ENCODE measurements at regions not wholly inside any gene's neighbourhood (a gene's known extent, or its start where the extent isn't known, plus 50 kb on each side); places are given as distances from the start of the nearest gene placed in this dataset.

DNA sequence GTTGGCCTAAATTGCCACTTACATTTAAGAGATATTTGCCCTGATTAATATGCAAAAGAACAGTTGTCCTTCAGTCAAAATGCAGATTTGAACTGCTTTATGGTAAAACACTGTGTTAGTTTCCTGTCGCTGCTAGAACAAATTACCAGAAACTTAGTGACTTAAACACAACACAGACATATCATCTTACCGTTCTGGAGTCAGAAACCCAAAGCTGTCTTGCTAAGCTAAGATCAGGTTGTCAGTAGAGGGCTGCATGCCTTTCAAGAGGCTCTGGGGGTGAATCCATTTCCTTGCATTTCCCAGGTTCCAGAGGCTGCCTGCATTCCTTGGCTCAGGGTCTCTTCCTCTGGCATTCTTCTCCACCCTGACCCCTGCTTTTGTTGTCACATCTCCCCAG lies 149.5 kb downstream of the FAM161A start:
- no CpG with 5 or more reads among the region's 2 CpGs for WGBS (ENCODE audit: insufficient coverage)
- H3K9me3 ChIP-seq (replicated peaks in 1 of 2; ENCODE audit: control insufficient read depth in 1 of 2, insufficient read depth in 1 of 2, low read length in 2 of 2): no peaks in the 10 kb centered on the region

DNA sequence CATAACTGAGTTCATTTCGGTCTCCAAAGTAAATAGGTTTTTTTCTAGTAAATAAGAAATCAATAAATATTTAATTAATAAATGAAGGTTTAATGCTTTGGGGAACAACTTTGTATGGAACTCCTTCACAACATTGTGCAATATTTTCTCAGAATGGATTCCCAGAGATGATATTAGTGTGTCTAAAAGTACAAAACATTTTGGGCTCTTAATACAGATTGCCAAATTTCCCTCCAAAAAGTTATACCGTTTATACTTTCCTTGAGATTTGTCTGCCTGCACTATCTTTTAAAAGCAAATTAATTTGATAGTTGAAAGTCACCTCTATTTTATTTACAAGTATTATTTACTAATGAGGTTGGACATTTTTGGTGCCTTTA lies 151.8 kb downstream of the FAM161A start:
- Histone ChIP-seq H3K27ac (ENCODE audit: low read depth in 1 of 2, low read length in 2 of 2) (no peak overlapping the region), H4K20me1 (ENCODE audit: insufficient read depth, low read length) (no peaks in the 10 kb centered on the region), H3K9me3 (replicated peaks in 1 of 2; ENCODE audit: control insufficient read depth in 1 of 2, insufficient read depth in 1 of 2, low read length in 2 of 2) (no peaks in the 10 kb centered on the region), H3K4me1 (ENCODE audit: control insufficient read depth in 1 of 2, insufficient read depth in 2 of 2, low read length in 2 of 2) (no peaks in the 10 kb centered on the region), H3K4me3 (replicated peaks in 1 of 3; ENCODE audit: low read depth in 2 of 3, low read length in 3 of 3) (no peak overlapping the region), H2AFZ (ENCODE audit: insufficient read depth, low read depth, low read length, poor library complexity, severe bottlenecking) (no peak overlapping the region), H3K27me3 (ENCODE audit: control insufficient read depth in 2 of 2, insufficient read depth in 2 of 2, low read length in 2 of 2) (no peaks in the 10 kb centered on the region), H3K79me2 (ENCODE audit: insufficient read depth, low read length) (no peaks in the 10 kb centered on the region), H3K9ac (ENCODE audit: insufficient read depth, low read length, poor library complexity, severe bottlenecking) (no peak overlapping the region), H3K4me2 (replicated peaks; ENCODE audit: extremely low read depth, low read length, poor library complexity, severe bottlenecking) (no peak overlapping the region), H3K36me3 (replicated peaks in 1 of 2; ENCODE audit: control insufficient read depth in 1 of 2, insufficient read depth in 2 of 2, low read length in 2 of 2) (no peaks in the 10 kb centered on the region)
- no peak for TF ChIP-seq CTCF (IDR thresholded peaks at IDR 0.05)
- no peak overlapping the region for H3K4me3 Mint-ChIP-seq
- H3K27ac Mint-ChIP-seq: no peak overlapping the region
- DNase-seq: no peak
- WGBS (ENCODE audit: insufficient coverage): no CpG with 5 or more reads among the region's 2 CpGs
- peaks cover 0 to 1% (median 0%) of the 10 kb centered on the region in 3 donors for H3K27me3 Mint-ChIP-seq (ENCODE audit: low read depth in 3 of 3)
- peaks cover 2% of the 10 kb centered on the region for H3K4me1 Mint-ChIP-seq
- H3K36me3 Mint-ChIP-seq: no peaks in the 10 kb centered on the region
- intact Hi-C loops (cut with micrococcal nuclease): loop anchor here in 1 of 2 donors (5.0 kb wide), 1 partner anchor 190 kb away; no protein-coding TSS in a partner anchor
- no peaks in the 10 kb centered on the region for H3K9me3 Mint-ChIP-seq

More for the DNA sequence above, 149.5 kb downstream of the FAM161A start:
- Mint-ChIP-seq H3K9me3 (no peaks in the 10 kb centered on the region), H3K4me3 (no peak overlapping the region), H3K27ac (no peak overlapping the region), H3K27me3 (ENCODE audit: low read depth in 3 of 3) (peaks cover 0 to 1% (median 0%) of the 10 kb centered on the region in 3 donors), H3K4me1 (peaks cover 2% of the 10 kb centered on the region), H3K36me3 (no peaks in the 10 kb centered on the region)
- H3K36me3 ChIP-seq (replicated peaks in 1 of 2; ENCODE audit: control insufficient read depth in 1 of 2, insufficient read depth in 2 of 2, low read length in 2 of 2): no peaks in the 10 kb centered on the region
- TF ChIP-seq CTCF (IDR thresholded peaks at IDR 0.05): no peak
- H4K20me1 ChIP-seq (ENCODE audit: insufficient read depth, low read length): no peaks in the 10 kb centered on the region
- intact Hi-C loops (cut with micrococcal nuclease): loop anchor here in 1 of 2 donors (5.0 kb wide), 1 partner anchor 188 kb away; no protein-coding TSS in a partner anchor
- no peak overlapping the region for H3K4me2 ChIP-seq (replicated peaks; ENCODE audit: extremely low read depth, low read length, poor library complexity, severe bottlenecking)
- no peak overlapping the region for H3K27ac ChIP-seq (ENCODE audit: low read depth in 1 of 2, low read length in 2 of 2)
- H3K4me1 ChIP-seq (ENCODE audit: control insufficient read depth in 1 of 2, insufficient read depth in 2 of 2, low read length in 2 of 2): no peaks in the 10 kb centered on the region
- no peak for DNase-seq
- no peak overlapping the region for H3K4me3 ChIP-seq (replicated peaks in 1 of 3; ENCODE audit: low read depth in 2 of 3, low read length in 3 of 3)
- no peaks in the 10 kb centered on the region for H3K27me3 ChIP-seq (ENCODE audit: control insufficient read depth in 2 of 2, insufficient read depth in 2 of 2, low read length in 2 of 2)
- no peak overlapping the region for H3K9ac ChIP-seq (ENCODE audit: insufficient read depth, low read length, poor library complexity, severe bottlenecking)
- no peaks in the 10 kb centered on the region for H3K79me2 ChIP-seq (ENCODE audit: insufficient read depth, low read length)
- H2AFZ ChIP-seq (ENCODE audit: insufficient read depth, low read depth, low read length, poor library complexity, severe bottlenecking): no peak overlapping the region
